Lung microvascular endothelial cell (primary cell): ENCODE measurements at regions not wholly inside any gene's neighbourhood (a gene's known extent, or its start where the extent isn't known, plus 50 kb on each side); places are given as distances from the start of the nearest gene placed in this dataset.
"Not testable (repeated sequence)": the region's sequence is repeated elsewhere in the genome, so short reads cannot be mapped to it uniquely, and the experiment has no call there.

Experiments used
- DNase-seq, 2 donors: peaks; one replicate each; pipeline versions ENCODE4 v3.0.0 to v3.0.0-alpha.2; 2010; ENCODE audit warnings: low read depth in 2 of 2

DNA sequence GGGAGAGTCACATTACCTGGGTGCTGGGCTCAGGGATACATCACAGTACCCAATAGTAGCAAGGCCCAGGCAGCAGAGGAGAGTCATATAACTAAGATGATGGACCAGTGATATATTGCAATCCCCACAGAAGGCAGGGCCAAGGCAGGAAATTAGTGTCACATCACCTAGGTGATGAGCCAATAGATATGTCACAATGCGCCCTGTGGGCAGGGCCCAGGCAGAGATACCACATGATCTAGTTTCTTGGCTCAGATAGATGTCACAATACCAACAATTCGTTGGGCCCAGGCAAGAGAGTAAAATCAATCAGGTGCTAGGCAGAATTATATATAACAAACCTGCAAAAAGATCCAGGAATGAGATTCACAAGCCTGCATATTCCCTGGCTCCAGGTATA lies 2111.5 kb downstream of the TP53TG3F start:
- no peak for DNase-seq

DNA sequence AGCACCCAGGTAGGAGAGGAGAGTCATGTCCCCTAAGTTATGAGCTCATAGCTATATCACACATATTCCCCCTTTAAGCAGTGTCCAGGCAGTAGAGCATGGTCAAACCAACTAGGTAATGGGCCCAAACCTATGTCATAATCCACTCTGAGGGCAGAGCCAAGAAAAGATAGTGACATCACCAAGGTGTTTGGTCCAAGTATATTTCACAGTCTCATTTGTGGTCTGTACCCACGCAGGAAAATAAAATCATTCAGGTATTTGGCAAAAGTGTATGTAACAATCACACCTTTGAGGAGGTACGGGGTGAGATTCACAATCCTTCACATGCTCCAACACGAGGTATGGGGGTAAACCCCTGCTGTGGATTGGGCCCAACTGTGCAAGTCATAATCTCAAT lies 2112.8 kb downstream of the TP53TG3F start:
- DNase-seq, result no peak

DNA sequence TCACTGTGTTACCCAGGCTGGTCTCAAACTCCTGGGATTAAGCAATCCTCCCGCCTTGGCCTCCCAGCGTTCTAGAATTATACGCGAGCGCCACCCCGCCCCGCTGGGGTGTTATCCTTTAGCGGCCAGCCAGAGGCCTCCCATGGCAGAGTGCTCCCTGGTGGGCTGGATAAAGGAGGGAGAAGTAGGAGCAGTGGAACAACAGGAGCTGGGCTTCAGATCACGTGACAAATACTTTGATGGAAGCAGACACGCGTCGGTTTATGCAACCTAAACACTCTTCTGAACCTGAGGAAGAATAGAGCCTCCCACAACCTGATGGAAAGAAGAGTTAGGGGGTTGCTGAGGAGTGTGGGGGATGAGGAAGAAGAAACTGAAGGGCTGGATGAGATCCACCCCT lies 2114.0 kb downstream of the TP53TG3F start:
- DNase-seq, result no peak

DNA sequence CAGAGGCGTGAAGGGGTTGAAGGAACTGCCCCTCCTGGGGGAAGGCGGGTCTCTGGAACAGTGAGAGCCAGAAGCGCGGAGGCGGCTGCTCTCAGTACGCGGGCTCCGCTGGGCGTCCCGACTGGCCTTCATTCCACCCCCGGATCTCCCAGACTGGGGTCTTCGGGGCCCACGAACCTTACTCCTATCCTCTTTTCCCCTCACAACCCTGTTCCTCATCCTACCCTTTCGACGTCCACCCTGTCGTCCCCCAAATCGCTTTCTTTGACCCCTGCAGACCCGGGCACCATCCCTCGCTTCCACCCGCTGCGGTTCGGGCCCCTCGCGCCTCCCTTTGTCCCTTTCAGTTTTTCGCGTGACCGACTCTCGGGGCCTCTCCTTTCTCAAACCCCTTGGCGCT lies 2114.6 kb downstream of the TP53TG3F start:
- DNase-seq, result no peak

DNA sequence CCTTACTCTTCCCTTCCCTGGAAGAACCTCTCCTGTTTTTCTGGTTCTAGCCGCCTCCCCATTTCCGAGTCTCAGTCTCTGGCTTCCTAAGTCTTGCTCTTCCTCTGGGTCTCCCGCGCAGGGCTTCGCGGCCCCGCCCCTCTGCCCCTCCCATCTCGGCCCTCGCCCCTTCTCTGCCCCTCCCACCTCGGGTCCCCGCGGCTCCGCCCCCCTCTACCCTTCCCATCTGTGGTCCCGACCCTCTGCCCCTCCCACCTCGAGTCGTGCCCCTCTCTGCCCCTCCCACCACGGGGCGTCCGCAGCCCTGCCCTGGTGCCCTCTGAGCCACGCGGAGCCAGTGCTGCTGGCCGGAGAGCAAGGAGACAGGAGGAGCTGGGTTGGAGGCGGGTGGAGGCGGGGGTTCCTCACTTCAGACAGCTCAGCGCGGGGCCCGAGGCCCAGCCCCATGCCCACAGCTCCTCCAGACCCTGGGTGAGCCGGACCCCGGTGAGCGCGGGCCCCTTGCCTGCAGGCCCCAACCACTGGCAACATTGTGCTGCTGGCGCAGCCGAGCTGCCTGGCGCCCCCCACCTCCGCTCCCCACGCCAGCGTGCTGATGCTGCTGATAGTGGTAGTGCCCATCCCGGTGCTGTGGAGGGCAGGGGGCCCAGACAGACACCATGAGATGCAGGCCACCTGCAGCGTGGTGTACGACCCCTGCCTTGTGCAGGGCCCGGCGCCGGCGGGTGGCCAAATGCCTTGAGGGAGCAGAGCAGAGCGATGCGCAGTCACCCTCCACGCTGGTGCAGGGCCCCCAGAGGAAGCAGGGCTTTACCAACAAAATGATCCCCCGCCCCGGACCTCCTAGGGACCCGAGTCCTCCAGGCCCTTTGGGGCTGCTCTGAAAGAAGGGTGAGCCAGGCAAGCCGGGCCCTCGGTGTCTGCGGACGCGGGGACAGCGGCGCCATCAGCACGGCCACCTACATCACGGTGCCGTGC lies 2115.3 kb downstream of the TP53TG3F start:
- no peak for DNase-seq

DNA sequence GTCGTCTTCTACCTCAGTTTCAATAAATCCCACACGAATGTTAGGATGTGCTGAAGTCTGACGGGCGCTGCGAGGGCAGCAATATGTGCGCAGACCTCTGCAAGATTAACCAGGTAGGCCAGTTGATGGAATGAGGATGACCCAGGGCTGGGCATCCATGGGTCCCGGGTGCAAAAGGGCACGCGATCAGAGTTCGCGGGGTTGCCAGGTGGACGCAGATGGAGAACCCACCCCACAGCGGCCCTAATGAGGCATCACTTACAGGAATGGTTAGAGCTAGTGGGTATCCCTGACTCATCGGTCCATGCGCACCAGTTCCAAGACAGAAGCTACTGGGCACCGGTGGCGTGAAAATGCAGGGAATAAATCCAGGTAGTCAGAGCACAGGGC lies 2116.0 kb downstream of the TP53TG3F start:
- DNase-seq, result no peak

DNA sequence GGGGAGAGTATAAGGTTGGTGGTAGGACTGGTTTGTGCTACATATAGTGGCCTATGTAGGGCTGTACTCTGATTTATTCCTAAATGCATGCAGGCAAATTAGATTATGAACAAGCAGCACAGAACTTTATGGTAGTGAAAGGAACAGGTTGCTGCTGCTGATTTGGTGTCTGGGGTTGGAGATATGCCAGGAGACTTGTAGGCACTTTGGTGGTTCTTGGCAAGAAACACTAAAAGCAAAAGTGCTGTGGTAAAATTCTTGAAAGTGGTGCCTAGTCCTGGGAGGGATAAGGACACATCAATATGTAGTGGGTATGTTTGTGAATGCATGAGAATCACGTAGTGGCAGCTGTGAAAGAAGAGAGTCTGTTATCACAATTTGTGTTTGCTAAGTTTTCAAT lies 2126.0 kb downstream of the TP53TG3F start:
- no peak for DNase-seq

DNA sequence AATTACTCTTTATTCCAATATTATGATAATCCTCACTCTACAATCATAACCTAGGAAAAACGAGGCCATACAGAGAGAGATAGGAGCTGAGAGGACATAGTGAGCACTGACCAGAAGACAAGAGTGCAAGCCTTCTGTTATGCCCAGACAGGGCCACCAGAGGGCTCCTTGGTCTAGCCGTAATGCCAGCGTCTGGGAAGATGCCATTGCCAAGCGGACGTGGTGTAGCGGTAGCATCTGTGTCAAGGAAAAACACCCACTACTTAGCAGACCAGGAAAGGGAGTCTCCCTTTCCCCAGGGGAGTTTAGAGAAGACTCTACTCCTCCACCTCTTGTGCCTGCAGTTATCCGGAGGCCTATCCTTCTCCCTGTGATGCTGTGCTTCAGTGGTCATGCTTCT lies 2131.5 kb downstream of the TP53TG3F start:
- not testable (repeated sequence) for DNase-seq

DNA sequence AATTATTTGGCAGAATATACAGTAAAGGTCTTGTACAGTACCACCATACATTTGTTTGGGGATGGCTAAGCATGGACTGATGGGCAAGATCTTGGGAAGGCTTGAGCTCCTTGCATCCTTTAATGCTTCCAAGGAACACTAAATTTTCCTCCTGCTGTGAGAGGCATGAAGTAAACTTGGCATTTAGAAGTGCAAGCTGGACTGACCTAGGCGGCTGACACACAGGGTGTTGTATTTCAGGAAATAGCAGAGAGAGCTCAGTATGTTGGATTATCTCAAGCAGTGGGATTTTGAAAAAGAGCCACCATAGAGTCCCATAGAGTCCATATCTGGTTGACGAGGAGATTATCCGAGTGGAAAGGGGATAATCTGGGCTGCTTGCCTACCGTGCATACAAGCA lies 2137.1 kb downstream of the TP53TG3F start:
- no peak for DNase-seq

DNA sequence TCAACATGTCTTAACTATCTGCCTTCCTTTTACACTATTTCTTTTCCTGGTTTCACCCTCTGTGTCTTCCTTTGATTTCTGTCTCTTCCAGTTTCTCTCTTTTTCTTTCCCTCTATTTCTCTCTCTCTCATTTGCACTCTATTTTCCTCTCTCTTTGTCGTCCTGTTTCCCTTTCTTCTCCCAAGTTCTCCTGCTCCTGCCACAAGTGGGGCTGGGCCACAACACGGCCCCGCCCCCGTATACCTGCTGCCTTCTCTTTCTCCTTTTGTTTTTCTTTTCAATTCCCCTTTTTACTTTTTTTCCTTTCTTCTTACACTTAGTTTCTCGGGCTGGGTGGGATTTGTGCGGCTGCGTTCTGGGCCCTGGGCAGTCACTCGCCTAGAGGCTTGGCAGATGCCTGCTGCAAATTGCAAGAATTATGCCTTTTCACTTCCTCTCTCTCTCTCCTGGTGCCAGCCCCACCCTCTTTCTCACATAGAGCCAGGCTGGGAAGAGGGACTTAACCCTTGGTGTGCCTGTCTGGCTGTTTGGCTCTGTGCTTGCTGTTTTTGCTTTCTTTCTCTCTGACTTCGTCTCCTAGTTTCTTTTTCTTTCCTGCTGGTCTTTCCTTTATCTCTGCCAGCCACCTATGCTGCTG lies 2139.4 kb downstream of the TP53TG3F start:
- no peak for DNase-seq

DNA sequence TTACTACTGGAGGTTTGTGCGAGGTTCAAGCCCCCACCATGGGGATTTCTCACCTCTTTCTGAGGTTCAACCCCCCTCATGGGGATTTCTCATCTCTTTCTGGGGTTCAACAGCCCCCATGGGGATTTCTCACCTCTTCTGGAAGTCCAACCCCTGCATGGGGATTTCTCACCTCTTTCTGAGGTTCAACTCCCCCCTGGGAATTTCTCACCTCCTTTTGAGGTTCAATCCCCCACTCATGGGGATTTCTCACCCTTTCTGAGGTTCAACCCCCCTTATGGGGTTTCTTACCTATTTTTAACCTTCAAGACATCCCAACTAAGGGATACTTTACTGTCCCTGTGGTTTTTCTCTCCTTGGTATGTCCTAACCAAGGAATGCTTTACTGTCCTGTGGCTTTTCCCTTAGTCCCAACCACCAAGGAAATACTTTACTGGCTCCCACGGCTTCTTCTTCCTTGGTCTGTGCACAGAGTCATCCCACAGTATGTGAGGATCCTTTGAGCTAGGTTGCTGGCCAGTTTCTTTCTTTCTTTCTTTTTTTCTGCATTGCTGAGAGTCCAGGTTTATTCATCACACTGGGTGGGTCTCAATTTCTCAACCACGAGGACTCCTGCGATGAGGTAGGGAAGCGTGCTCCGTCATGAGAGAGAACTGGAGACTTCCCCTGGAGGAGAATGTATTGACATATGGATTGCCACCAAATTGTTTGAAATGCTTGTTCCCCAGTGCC lies 2140.2 kb downstream of the TP53TG3F start:
- DNase-seq, result no peak

DNA sequence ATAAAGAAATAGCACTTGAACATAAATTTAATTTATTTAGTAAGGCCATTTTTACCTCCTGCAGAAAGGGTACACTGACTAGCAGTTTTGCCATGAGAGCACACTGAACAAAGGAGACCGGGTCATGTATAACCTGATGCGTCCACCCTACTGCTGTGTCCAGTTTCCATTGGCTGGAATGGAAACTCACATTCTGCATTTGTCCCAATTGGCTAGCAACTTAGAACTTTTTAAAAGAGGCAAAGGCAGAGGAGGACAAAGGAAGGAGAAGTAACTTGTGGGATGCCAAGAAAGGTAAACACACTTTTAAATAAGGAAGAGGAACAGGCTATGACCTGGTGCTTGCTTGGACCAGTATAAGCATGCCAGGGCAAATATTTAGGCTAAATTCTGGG lies 2140.7 kb downstream of the TP53TG3F start:
- DNase-seq, result not testable (repeated sequence)

DNA sequence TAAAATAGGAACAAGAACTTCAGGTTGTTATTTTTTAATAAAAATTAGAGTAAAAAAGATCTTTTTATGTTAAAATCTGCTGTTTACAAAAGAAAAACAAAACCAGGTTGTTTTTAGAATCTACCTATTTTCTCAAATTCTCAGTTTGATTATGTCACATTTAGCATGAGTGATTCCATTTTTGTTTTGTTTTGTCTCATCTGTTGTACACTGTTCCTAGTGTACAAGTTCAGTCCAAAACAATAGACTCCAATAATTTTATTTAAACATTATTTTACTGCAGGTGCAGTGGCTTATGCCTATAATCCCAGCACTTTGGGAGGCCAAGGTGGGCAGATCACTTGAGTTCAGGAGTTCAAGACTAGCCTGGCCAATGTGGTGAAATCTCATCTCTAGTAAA lies 2142.7 kb downstream of the TP53TG3F start:
- no peak for DNase-seq

DNA sequence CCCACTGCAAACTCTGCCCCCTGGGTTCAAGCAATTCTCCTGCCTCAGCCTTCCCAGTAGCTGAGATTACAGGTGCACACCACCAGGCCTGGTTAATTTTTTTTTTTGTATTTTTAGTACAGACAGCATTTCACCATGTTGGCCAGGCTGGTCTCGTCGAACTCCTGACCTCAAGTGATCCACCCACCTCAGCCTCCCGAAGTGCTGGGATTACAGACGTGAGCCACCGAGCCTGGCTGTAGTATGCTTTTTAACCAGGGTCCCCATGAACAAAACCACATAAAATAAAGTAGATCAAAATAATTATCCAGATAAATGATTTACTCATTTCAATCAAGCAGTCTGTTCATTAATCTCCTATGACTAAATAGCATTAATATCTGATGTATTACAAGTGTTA lies 2144.0 kb downstream of the TP53TG3F start:
- not testable (repeated sequence) for DNase-seq

DNA sequence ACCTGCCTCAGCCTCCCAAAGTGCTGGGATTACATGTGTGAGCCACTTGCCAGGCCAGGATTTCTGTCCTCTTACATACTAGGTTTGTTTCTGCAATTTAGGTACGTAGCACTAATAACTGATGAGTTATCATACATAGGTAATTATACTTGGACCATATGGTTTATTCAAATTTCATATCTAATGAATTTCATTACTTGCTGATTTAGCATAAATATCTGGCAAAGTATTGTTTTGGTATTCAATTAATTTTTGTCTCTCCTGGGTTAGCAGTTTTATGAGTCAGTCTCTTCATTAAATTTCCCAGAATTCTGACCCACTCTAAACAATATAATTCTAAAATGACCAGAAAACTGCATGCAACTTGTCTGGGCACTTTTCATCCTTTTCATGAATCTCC lies 2146.5 kb downstream of the TP53TG3F start:
- DNase-seq, result no peak

DNA sequence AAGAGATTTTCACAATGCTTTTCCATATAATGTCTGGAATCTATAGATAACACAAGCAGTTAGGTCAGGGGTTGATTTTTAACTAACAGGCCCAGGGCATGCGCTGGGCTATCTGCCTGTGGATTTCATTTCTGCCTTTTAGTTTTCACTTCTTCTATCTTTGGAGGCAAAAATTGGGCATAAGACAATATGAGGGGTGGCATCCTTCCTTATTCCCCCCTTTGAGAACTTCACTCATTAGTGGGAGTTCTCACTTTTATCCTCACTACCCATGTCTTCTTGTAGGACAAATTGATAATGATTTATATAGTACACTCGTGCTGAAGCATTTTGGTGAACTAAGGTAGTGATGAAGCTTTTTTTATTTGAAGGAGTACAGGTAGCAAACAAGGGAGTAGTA lies 2155.5 kb downstream of the TP53TG3F start:
- DNase-seq, result not testable (repeated sequence)

DNA sequence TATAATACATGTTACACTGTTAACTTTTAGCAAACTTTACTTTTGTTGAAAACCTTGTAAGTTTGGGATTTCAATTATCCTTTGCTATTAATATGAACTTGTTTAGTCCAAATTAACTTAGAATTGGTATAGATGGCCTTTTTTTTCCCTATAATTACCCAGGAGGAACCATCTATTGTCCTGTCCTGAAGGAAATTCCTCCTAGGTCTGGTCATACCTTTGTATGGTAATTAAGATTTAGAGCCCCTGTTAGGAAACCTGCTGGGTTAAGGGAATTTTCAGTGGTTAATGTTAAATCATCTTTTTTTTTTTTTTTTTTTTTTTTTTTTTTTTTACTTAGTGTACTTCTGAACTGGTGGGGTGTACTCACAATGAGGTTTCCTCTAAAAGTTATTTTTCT lies 2159.8 kb downstream of the TP53TG3F start:
- not testable (repeated sequence) for DNase-seq

DNA sequence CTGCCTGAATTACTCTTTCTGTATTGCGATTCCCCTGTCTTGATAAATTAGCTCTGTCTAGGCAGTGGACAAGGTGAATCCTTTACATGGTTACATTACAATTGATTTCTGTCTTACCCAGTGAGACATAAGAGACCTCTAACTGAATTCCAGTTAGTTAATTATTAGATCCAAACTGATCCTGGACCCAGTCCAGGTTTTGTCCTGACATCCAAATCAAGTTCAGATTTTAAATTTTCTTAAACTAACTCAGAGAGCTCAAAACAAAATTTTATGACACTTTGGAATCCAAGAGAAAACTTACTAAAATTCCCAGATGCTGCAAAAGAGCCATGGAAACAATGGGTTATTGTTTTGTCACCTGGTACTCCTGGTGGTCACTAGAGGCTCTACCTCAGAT lies 2166.6 kb downstream of the TP53TG3F start:
- DNase-seq, result no peak

DNA sequence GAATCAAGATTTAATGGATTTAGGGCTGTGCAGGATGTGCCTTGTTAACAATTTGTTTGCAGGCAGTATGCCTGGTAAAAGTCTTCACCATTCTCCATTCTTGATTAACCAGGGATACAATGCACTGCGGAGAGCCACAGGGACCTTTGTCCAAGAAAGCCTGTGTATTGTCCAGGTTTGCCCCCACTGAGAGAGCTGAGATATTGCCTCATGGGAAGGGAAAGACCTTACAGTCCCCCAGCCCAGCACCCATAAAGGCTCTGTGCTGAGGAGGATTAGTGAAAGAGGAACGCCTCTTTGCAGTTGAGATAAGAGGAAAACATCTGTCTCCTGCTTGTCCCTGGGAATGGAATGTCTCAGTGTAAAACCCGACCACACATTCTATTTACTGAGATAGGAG lies 2169.6 kb downstream of the TP53TG3F start:
- DNase-seq, result no peak

DNA sequence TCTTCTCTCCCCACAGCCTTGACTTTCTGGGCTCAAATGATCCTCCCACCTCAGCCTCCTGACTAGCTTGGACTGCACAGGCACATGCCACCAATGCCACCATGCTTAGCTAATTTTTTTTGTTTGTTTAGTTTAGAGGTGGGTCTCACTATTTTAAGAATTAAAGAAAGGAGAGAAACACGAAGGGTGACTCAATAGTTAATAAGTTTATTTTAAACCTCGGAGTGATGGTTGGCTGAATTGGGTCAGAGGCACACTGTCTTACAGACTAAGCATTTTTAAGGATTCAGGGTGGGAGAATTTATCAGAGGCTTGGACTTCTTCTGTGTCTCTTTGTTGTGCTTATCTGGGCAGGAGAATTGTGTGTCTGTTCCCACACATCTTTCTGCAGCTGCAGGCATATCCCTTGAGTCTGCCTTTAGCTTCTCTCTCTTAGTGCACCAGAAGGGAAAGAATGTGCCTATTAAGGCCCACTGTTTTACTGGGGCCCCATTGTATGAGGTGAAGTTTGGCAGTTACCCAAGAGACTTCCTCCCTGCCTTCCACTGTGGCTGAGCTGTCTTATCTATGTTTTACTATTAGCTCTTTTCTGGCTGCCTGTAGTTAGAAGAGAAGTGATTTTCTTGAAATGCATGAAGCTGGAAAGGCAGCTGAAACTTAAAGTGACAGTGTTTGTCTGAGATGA lies 2172.0 kb downstream of the TP53TG3F start:
- no peak for DNase-seq

DNA sequence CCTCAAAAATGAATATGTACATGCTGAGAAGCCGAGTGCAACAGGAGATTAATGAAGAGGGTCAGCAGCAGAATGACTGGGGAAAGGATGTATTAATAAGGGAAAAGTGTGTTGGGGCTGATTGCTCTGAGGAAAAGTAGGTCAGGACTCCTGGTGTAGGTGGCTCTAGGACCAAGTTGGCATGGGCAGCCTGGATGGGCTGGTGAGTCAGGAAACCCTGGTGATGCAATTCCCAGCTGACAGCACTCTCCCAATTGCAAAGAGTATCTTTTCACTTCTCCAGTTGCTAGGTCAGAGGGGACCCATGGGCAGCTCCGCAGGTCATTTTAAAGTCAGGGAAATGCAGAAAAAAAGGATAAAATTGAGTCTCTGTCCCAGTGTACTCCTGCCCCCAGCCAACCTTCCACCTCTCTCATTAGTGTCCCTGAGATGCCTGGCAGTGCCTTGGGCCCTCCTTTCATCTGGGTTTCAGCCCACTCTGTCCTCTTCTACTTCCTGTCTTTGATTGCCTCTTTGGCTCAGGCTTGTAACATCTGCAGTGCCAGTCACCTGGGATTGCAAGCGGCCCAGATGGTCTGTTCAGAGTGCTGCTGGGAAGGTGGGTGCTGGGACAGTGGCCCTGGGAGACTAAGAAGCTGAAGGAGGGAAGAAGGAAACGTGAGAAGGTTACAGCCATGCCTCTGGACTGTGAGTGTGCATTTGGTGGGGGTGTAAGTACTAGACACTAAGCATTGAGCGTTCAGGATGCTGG lies 2177.2 kb downstream of the TP53TG3F start:
- DNase-seq, result no peak
